K562 (cell line): ENCODE measurements at regions not wholly inside any gene's neighbourhood (a gene's known extent, or its start where the extent isn't known, plus 50 kb on each side); places are given as distances from the start of the nearest gene placed in this dataset.

Experiments used
- DEAF1 ChIP-seq: fragments of 450-650 bp; formaldehyde crosslinking; IDR thresholded peaks from 2 replicates; pipeline ENCODE4 v1.4.0; 2020; ENCODE audit warnings: mild to moderate bottlenecking, moderate library complexity
- ELF1 ChIP-seq: fragments of 200-800 bp; sonication (Bioruptor generic); IDR thresholded peaks from 2 replicates; pipeline ENCODE4 v1.6.1; 2016; ENCODE audit warnings: missing genetic modification characterization, missing compliant biosample characterization
- GABPA ChIP-seq: fragments of 200-800 bp; sonication (Bioruptor generic); conservative IDR thresholded peaks from 2 replicates; pipeline ENCODE4 v1.6.1; 2016; ENCODE audit warnings: low read depth, missing genetic modification characterization, missing compliant biosample characterization
- NFRKB ChIP-seq: fragments of 450-650 bp; IDR thresholded peaks from 2 replicates; pipeline ENCODE4 v1.6.1; 2016; ENCODE audit warnings: low read depth
- REST ChIP-seq, 2 experiments: fragments of 450-650 bp; formaldehyde crosslinking in 1 of 2; IDR thresholded peaks; 2 replicates each; pipeline versions ENCODE4 v1.4.0 to v1.6.1; 2014 to 2020; ENCODE audit warnings: mild to moderate bottlenecking in 2 of 2, borderline replicate concordance in 1 of 2, low read depth in 1 of 2
- SFPQ ChIP-seq: fragments of 200-400 bp; formaldehyde crosslinking; IDR thresholded peaks from 2 replicates; pipeline ENCODE4 v1.6.1; 2017; ENCODE audit warnings: mild to moderate bottlenecking, low read depth, low read length, moderate library complexity
- SMARCE1 ChIP-seq: fragments of 450-650 bp; IDR thresholded peaks from 2 replicates; pipeline ENCODE4 v1.7.1; 2016; ENCODE audit warnings: mild to moderate bottlenecking
- SMC3 ChIP-seq: conservative IDR thresholded peaks from 2 replicates; pipeline ENCODE4 v1.6.1; 2011; ENCODE audit warnings: low read depth, low read length, improper control_type of control experiment; ENCODE audit not compliant: insufficient read depth
- THAP12 ChIP-seq: fragments of 250-450 bp; sonication (Bioruptor Pico); IDR thresholded peaks from 2 replicates; pipeline ENCODE4 v1.9.0; 2021; ENCODE audit warnings: mild to moderate bottlenecking, inconsistent platforms
- ZNF165 ChIP-seq: fragments of 250-450 bp; sonication (Bioruptor Pico); IDR thresholded peaks from 2 replicates; pipeline ENCODE4 v1.4.0; 2020; ENCODE audit warnings: borderline replicate concordance
- ZNF384 ChIP-seq: IDR thresholded peaks from 2 replicates; pipeline ENCODE4 v1.6.1; 2012; ENCODE audit warnings: low read depth, low read length, improper control_type of control experiment

DNA sequence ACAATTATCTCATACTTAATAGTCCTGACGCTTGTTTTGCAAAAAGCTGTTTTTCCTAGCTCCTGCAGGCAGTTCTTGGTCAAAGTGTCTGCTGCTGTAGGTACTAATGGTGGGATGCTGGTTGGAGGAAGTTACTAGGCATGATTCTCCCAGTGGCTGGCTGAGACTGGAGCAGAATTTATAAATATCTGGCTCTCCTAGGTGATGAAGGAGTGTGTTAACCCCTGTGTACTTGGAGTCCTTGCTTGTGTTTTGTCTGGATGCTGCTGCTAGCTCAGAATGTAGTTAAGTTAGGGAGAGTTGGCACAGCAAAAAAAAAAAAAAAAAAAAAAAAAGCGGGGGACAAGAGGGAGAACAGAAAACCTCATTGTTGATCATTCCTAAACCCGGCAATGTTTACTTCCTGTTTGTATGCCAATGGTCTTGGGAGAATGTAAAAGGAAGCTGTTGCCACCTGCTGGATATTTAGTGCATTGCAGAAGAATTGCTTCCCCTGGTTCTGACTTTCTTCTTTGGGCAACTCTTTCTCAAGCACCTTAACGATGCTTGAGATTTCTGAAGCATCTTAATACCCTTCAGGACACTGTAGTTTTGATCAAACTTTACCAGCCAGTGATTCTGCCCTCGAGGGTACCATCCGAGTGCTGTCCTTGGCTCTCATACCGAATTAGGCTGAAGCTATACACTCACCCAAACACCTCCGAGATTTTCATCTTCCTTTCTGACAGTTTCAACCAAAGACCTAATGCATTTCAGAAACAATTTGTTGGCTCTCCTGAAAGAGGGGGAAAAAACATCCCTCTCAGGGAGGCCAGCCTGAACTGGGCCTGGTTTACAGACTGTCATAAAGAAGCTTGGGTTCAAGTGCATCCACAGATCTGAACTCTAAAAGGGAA lies 71.7 kb upstream of the WWC1 start (continued):
- TF ChIP-seq REST (IDR thresholded peaks at IDR 0.05; ENCODE audit: borderline replicate concordance) (peak; percentile 59; the same call in 1 of the 2 replicates), REST (CRISPR knock-in tag; IDR thresholded peaks at IDR 0.05; ENCODE audit: low read depth) (no peak), GABPA (peak; percentile 38; the same call in 1 of the 2 replicates), DEAF1 (CRISPR knock-in tag) (peak; percentile 47; the same call in 1 of the 2 replicates), NFRKB (no peak), SMC3 (peak; percentile 54), ZNF165 (CRISPR knock-in tag) (no peak), ZNF384 (peak; percentile 14; the same call in 1 of the 2 replicates), SFPQ (no peak), ELF1 (tag) (peak; percentile 70), SMARCE1 (no peak), THAP12 (no peak)
